ENCODE measurements at regions not wholly inside any gene's neighbourhood (a gene's known extent, or its start where the extent isn't known, plus 50 kb on each side); places are given as distances from the start of the nearest gene placed in this dataset.

DNA sequence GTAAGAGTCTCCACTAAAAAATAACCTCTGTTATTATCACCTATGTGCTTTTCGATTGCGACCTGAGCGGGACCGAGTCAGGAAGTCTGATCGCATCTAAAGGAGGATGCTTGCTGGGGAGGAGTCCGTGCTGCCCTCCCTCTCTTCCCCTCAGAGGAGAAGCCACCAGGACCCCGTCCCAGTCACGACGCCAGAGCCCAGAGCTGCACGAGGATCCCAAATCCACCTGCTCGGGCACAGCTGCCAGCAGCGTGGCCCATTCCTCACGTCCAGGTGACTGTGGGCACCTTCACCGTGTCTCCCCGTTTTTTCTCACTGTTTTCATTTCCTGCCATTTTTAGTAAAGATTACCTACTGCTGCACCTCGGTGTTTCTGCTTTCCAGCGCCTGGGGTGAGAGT lies 390.3 kb downstream of the BRD1 start:
- TF ChIP-seq, protein P1, sequence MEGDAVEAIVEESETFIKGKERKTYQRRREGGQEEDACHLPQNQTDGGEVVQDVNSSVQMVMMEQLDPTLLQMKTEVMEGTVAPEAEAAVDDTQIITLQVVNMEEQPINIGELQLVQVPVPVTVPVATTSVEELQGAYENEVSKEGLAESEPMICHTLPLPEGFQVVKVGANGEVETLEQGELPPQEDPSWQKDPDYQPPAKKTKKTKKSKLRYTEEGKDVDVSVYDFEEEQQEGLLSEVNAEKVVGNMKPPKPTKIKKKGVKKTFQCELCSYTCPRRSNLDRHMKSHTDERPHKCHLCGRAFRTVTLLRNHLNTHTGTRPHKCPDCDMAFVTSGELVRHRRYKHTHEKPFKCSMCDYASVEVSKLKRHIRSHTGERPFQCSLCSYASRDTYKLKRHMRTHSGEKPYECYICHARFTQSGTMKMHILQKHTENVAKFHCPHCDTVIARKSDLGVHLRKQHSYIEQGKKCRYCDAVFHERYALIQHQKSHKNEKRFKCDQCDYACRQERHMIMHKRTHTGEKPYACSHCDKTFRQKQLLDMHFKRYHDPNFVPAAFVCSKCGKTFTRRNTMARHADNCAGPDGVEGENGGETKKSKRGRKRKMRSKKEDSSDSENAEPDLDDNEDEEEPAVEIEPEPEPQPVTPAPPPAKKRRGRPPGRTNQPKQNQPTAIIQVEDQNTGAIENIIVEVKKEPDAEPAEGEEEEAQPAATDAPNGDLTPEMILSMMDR (conservative IDR thresholded peaks at IDR 0.05; ENCODE audit: low read length), result no peak
- TF ChIP-seq EZH2phosphoT487 (IDR thresholded peaks at IDR 0.05; ENCODE audit: borderline replicate concordance), result no peak
